Neural progenitor cell (in vitro differentiated cells): ENCODE measurements at regions not wholly inside any gene's neighbourhood (a gene's known extent, or its start where the extent isn't known, plus 50 kb on each side); places are given as distances from the start of the nearest gene placed in this dataset.

Experiments
- CTCF ChIP-seq: fragments of 200-600 bp; sonication (generic); IDR thresholded peaks from 2 replicates; pipeline ENCODE4 v1.5.1; 2017; ENCODE audit warnings: antibody characterized with exemption, mild to moderate bottlenecking
- EZH2phosphoT487 ChIP-seq: fragments of 200-600 bp; sonication (generic); IDR thresholded peaks from 2 replicates; pipeline ENCODE4 v1.6.1; 2017; ENCODE audit warnings: antibody characterized with exemption

GRCh38 chr6:85168146-85168545 lies 281.7 kb upstream of the NT5E start:
- TF ChIP-seq CTCF (no peak), EZH2phosphoT487 (no peak)
